ENCODE measurements at regions not wholly inside any gene's neighbourhood (a gene's known extent, or its start where the extent isn't known, plus 50 kb on each side); places are given as distances from the start of the nearest gene placed in this dataset. TPM values are rescaled to one million over a fixed set of nuclear protein-coding genes. Genes with fewer than 3 reads are reported as not detected.
"Not testable (repeated sequence)": the region's sequence is repeated elsewhere in the genome, so short reads cannot be mapped to it uniquely, and the experiment has no call there.

GRCh38 chr10:29224631-29225030 is 64.2 kb upstream of the LYZL1 start:
- Histone ChIP-seq H3K27ac (ENCODE audit: low read depth, low read length) (no peak overlapping the region), H3K27me3 (ENCODE audit: control insufficient read depth, insufficient read depth, low read length) (no peaks in the 10 kb centered on the region), H3K4me3 (ENCODE audit: low read depth, low read length) (no peak overlapping the region), H3K4me1 (ENCODE audit: control insufficient read depth, insufficient read depth, low read length) (no peaks in the 10 kb centered on the region), H3K36me3 (ENCODE audit: control insufficient read depth, insufficient read depth, low read length) (no peaks in the 10 kb centered on the region), H3K9me3 (ENCODE audit: control insufficient read depth, insufficient read depth, low read length) (no peaks in the 10 kb centered on the region)
- no CpG with 5 or more reads among the region's 1 CpG for WGBS (ENCODE audit: insufficient coverage)
- peak in 1 of 6 donors; percentile 32 for DNase-seq (ENCODE audit: low read depth in 4 of 6, low spot score in 6 of 6)

GRCh38 chr10:29227201-29227600 is 61.7 kb upstream of the LYZL1 start:
- H3K9me3 ChIP-seq (ENCODE audit: control insufficient read depth, insufficient read depth, low read length): no peaks in the 10 kb centered on the region
- H3K27ac ChIP-seq (ENCODE audit: low read depth, low read length): no peak overlapping the region
- DNase-seq (ENCODE audit: low read depth in 4 of 6, low spot score in 6 of 6): peak in 2 of 6 donors; percentile 29 to 80
- H3K4me1 ChIP-seq (ENCODE audit: control insufficient read depth, insufficient read depth, low read length): no peaks in the 10 kb centered on the region
- no peaks in the 10 kb centered on the region for H3K36me3 ChIP-seq (ENCODE audit: control insufficient read depth, insufficient read depth, low read length)
- H3K4me3 ChIP-seq (ENCODE audit: low read depth, low read length): no peak overlapping the region
- no peaks in the 10 kb centered on the region for H3K27me3 ChIP-seq (ENCODE audit: control insufficient read depth, insufficient read depth, low read length)
- WGBS (ENCODE audit: insufficient coverage): no CpG with 5 or more reads among the region's 2 CpGs

- no peaks in the 10 kb centered on the region for H3K4me1 ChIP-seq (ENCODE audit: control insufficient read depth, insufficient read depth, low read length)
- H3K27ac ChIP-seq (ENCODE audit: low read depth, low read length): no peak overlapping the region
- no peaks in the 10 kb centered on the region for H3K9me3 ChIP-seq (ENCODE audit: control insufficient read depth, insufficient read depth, low read length)
- WGBS (ENCODE audit: insufficient coverage): no CpG with 5 or more reads among the region's 6 CpGs
- H3K36me3 ChIP-seq (ENCODE audit: control insufficient read depth, insufficient read depth, low read length): no peaks in the 10 kb centered on the region
- no peak overlapping the region for H3K4me3 ChIP-seq (ENCODE audit: low read depth, low read length)
- H3K27me3 ChIP-seq (ENCODE audit: control insufficient read depth, insufficient read depth, low read length): no peaks in the 10 kb centered on the region
- DNase-seq (ENCODE audit: low read depth in 4 of 6, low spot score in 6 of 6): peak in 1 of 6 donors; percentile 85
These were observed 60.3 kb upstream of the LYZL1 start for GRCh38 chr10:29228562-29228961.

GRCh38 chr10:29229258-29229705 is 59.6 kb upstream of the LYZL1 start:
- 83% methylated on average over 12 of the region's 15 CpGs for WGBS (ENCODE audit: insufficient coverage)
- Histone ChIP-seq H3K36me3 (ENCODE audit: control insufficient read depth, insufficient read depth, low read length) (no peaks in the 10 kb centered on the region), H3K4me1 (ENCODE audit: control insufficient read depth, insufficient read depth, low read length) (no peaks in the 10 kb centered on the region), H3K4me3 (ENCODE audit: low read depth, low read length) (no peak overlapping the region), H3K27me3 (ENCODE audit: control insufficient read depth, insufficient read depth, low read length) (no peaks in the 10 kb centered on the region), H3K27ac (ENCODE audit: low read depth, low read length) (no peak overlapping the region), H3K9me3 (ENCODE audit: control insufficient read depth, insufficient read depth, low read length) (no peaks in the 10 kb centered on the region)
- DNase-seq (ENCODE audit: low read depth in 4 of 6, low spot score in 6 of 6): no peak

DNA sequence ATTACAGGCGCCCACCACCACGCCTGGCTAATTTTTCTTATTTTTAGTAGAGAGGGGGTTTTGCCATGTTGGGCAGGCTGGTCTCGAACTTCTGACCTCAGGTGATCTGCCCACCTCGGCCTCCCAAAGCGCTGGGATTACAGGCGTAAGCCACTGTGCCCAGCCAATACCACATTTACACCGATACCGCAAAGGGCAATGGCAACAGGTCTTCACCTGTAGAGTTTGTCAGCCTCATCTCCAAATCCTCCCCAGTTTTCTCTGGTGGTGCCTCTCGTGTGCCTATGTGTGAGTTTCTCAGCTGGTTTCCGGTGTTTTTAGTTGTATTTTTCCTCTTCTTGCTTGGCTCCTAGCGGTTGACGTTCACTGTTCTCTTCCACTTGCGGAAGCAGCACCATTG is 52.0 kb upstream of the LYZL1 start:
- not testable (repeated sequence) for H3K4me3 ChIP-seq (ENCODE audit: low read depth, low read length); H3K36me3 ChIP-seq (ENCODE audit: control insufficient read depth, insufficient read depth, low read length); H3K9me3 ChIP-seq (ENCODE audit: control insufficient read depth, insufficient read depth, low read length); DNase-seq (ENCODE audit: low read depth in 4 of 6, low spot score in 6 of 6); H3K27me3 ChIP-seq (ENCODE audit: control insufficient read depth, insufficient read depth, low read length); H3K4me1 ChIP-seq (ENCODE audit: control insufficient read depth, insufficient read depth, low read length); H3K27ac ChIP-seq (ENCODE audit: low read depth, low read length)
- WGBS (ENCODE audit: insufficient coverage): 100% methylated on average over 10 of the region's 13 CpGs

GRCh38 chr10:29237786-29238185 is 51.1 kb upstream of the LYZL1 start:
- Histone ChIP-seq H3K4me1 (ENCODE audit: control insufficient read depth, insufficient read depth, low read length) (peaks cover 6% of the 10 kb centered on the region), H3K27ac (ENCODE audit: low read depth, low read length) (no peak overlapping the region), H3K4me3 (ENCODE audit: low read depth, low read length) (no peak overlapping the region), H3K9me3 (ENCODE audit: control insufficient read depth, insufficient read depth, low read length) (no peaks in the 10 kb centered on the region), H3K27me3 (ENCODE audit: control insufficient read depth, insufficient read depth, low read length) (no peaks in the 10 kb centered on the region), H3K36me3 (ENCODE audit: control insufficient read depth, insufficient read depth, low read length) (no peaks in the 10 kb centered on the region)
- peak in 1 of 6 donors; percentile 33 for DNase-seq (ENCODE audit: low read depth in 4 of 6, low spot score in 6 of 6)
- 78% methylated on average over 3 of the region's 5 CpGs for WGBS (ENCODE audit: insufficient coverage)

DNA sequence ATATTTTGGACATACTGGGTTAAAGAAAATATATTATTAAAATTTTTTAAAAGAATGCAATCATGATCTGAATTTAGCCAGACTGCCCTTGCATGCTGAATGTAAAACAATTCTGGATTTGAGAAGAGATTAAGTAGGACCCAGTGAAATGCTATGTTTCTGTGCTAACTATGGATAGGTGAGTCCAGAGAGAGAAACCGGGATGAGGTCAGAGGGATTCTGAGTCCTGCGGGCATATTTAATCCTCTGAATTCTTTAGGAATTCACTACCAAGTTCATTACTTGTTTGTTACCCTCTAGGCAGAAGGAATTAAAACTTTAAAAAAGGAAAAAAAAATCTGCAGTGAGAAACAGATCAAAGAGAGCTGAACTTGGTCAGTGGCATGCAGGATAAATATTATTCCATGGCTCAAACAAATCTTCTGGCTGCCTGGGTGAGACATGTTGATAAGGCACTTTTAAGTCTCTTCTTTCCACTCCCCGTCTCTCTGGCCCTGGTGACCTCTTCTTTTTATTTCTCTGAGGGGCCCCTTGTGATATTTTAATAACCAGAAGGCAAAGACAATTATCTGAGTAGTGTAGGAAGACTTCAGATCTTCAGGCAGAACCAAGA is 50.2 kb upstream of the LYZL1 start:
- Histone ChIP-seq H3K27me3 (ENCODE audit: control insufficient read depth, insufficient read depth, low read length) (no peaks in the 10 kb centered on the region), H3K27ac (ENCODE audit: low read depth, low read length) (no peak overlapping the region), H3K36me3 (ENCODE audit: control insufficient read depth, insufficient read depth, low read length) (no peaks in the 10 kb centered on the region), H3K9me3 (ENCODE audit: control insufficient read depth, insufficient read depth, low read length) (no peaks in the 10 kb centered on the region), H3K4me3 (ENCODE audit: low read depth, low read length) (no peak overlapping the region), H3K4me1 (ENCODE audit: control insufficient read depth, insufficient read depth, low read length) (peaks cover 6% of the 10 kb centered on the region)
- WGBS (ENCODE audit: insufficient coverage): no CpG with 5 or more reads among the region's 3 CpGs
- DNase-seq (ENCODE audit: low read depth in 4 of 6, low spot score in 6 of 6): no peak

Small RNAs in the stretch of these regions (small RNA-seq; reads per million reads assigned to genes)
- gene AL355376.1 (ENCODE audit: low replicate concordance): not detected
- not detected for gene AL355376.2 (ENCODE audit: low replicate concordance)
- gene RNA5SP308 (ENCODE audit: low replicate concordance): not detected
- gene RNU6-270P (ENCODE audit: low replicate concordance): not detected

Data from spinal cord (tissue), 10 donors.